NCI-H510A treated with DMSO at 0.1 percent for 48 hours (cell line): ENCODE measurements at regions not wholly inside any gene's neighbourhood (a gene's known extent, or its start where the extent isn't known, plus 50 kb on each side); places are given as distances from the start of the nearest gene placed in this dataset.
"Not testable (repeated sequence)": the region's sequence is repeated elsewhere in the genome, so short reads cannot be mapped to it uniquely, and the experiment has no call there.

Source experiments
- DNase-seq: peaks from one replicate; lab custom pipeline; 2025; lab: John Stamatoyannopoulos, UW

DNA sequence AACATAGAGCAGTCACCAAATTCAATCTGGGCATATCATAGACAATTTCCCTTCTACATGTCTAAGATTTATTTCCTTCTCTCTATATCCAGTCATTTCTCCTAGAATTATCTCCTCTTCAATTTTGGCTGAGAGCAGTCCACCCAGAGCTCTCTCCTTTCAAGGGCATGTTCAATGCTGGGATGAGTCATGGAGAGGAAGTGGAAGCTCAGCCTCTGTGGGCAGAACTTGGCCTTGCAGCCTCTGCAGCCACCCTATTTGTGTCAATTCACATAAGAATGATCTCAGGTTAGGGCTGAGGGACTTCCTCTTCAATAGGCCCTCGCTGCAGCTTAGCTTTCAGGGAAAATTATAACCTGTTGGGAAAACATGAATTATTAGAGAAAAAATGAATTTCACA is 560.8 kb downstream of the POM121L12 start:
- no peak for DNase-seq

DNA sequence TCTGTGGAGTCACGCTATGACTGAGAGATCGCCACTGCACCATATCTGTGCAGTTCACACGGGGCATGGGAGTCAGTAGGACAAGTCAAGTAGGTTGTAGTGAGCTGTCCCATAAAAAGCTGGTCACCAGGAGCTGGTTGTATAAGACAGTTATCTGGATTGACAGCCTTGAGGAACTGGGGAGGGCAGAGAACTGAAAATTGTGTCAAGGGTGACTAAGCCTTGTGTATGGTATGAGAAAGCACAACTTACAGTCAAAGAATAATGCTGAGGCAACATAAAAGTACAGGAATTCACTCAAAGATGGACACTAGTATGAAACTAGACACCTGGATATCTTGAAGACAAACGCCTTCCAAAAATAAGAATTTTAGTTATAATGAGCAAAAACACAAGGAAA is 564.9 kb downstream of the POM121L12 start:
- DNase-seq = no peak

GRCh38 chr7:53602817-53603418 is 567.5 kb downstream of the POM121L12 start:
- no peak for DNase-seq

GRCh38 chr7:53603461-53603860 is 568.0 kb downstream of the POM121L12 start:
- no peak for DNase-seq

- no peak for DNase-seq
Observed at GRCh38 chr7:53604201-53604600, 568.8 kb downstream of the POM121L12 start.

DNA sequence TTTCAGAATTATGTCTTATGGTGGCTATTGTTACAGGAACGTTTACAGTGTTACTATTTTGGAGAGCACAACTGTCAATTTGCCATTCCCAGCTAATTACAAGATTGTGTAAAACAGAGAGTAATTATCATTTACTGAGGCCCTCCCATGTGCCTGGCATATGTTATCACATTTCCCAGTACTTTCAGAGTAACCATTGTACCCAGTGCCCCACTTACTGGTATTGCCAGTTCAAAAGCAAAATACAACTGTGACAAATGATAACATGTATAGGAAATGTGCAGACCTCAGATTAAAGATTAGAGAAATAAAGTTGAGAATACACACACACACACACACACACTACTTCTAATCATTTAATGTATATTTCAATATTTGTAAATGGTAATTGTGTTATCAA is 572.5 kb downstream of the POM121L12 start:
- no peak for DNase-seq

GRCh38 chr7:53609185-53609584 is 573.8 kb downstream of the POM121L12 start:
- no peak for DNase-seq

GRCh38 chr7:53611043-53611442 is 575.6 kb downstream of the POM121L12 start:
- DNase-seq = no peak

GRCh38 chr7:53624356-53624755 is 588.9 kb downstream of the POM121L12 start:
- no peak for DNase-seq

- no peak for DNase-seq
Observed at GRCh38 chr7:53628775-53629174, 593.3 kb downstream of the POM121L12 start.

DNA sequence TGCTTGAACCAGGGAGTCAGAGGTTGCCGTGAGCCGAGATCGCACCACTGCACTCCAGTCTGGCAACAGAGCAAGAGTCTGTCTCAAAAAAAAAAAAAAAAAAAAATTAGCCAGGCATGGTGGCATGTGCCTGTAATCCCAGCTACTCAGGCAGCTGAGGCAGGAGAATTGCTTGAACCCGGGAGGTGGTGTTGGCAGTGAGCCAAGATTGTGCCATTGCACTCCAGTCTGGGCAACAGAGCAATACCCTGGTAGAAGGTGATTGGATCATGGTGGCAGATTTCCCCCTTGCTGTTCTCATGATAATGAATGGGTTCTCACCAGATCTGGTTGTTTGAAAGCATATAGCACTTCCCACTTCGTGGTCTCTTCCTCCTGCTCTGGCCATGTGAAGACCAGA is 599.8 kb downstream of the POM121L12 start:
- not testable (repeated sequence) for DNase-seq

- DNase-seq = no peak
Observed at GRCh38 chr7:53638517-53638916, 603.1 kb downstream of the POM121L12 start.

GRCh38 chr7:53641091-53641490 is 605.7 kb downstream of the POM121L12 start:
- no peak for DNase-seq

DNA sequence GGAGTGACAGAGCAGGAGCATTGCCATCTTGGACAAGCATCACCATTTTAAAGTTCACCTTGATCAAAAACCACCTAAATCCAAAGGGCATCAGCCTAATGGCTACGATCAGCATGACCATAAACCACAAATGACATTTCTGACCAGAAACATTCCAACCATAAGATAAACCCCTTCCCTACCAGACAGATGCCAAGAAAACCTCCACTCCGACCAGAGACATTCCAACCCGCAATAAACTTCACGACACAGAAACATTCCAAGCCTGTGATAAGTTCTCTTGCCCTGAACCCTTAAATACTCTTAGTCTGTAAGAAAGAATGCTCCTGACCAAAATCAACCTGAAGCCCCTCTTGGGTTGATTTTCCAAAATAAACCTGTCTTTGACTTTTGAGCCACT is 606.9 kb downstream of the POM121L12 start:
- DNase-seq = no peak

DNA sequence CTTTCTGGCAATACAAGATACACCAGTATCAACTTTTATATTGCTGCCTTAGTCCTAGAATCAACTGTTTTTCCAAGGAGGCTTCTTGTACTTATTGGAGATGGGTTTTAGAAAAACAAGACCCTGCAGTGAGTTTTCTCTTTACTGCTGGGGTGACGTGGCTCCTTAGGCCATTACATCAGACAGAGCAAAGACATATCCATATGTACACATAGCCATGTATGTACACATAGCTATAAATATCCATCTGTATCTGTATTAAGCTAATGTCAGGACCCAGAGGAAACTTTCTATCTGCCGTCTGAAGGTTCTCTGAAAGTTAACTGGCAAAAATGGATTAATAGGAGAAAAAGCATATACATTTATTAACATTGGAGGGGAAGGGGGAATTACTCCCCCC is 607.4 kb downstream of the POM121L12 start:
- DNase-seq = no peak

- DNase-seq = no peak
Observed at GRCh38 chr7:53656881-53657280, 621.4 kb downstream of the POM121L12 start.

GRCh38 chr7:53657586-53657985 is 622.2 kb downstream of the POM121L12 start:
- no peak for DNase-seq

- DNase-seq = no peak
Observed at GRCh38 chr7:53658951-53659350, 623.5 kb downstream of the POM121L12 start.

DNA sequence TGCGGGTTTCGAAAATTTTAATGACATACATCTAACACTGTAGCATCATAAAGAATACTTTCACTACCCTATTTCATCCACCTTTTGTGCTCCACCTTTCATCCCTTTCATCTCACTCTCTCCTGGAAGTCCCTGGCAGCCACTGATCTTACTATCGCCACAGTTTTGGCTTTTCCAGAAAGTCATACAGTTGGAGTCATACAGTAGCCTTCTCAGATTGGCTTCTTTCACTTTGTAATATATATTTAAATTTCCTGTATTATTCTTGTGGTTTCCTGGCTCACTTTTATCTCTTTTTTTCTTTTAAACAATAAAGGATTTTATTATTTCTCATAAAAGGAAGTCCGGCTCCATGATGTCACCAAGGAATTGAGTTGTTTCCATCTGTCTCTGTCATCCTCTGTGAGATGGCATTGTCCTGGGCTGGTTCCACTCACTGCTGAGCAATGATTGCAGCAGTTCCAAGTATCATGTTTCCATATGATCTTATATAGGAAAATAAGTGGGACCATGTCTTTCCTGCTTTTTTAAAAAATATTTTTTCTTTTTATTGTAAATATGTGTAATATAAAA is 626.3 kb downstream of the POM121L12 start:
- no peak for DNase-seq

DNA sequence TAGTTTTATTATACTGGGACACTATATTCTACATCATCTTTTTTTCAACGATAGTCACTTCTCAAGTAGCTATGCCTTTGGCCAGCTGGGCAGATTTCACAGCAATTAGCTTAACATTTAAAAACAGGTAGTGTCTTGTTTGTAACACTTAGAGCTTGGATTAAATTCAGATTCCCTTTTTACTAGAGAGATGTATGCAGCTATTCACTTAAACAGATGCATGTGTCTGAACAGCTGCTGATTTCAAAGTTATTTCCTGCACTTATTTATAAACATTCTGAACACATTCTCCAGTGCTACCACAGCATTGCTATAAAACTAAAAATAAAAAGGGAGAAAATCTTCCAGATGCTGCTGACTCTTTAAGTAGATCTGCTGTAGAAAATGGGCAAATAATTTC is 637.2 kb downstream of the POM121L12 start:
- DNase-seq = no peak

GRCh38 chr7:53675835-53676234 is 640.4 kb downstream of the POM121L12 start:
- no peak for DNase-seq

- no peak for DNase-seq
Observed at GRCh38 chr7:53684693-53685092, 649.3 kb downstream of the POM121L12 start.

DNA sequence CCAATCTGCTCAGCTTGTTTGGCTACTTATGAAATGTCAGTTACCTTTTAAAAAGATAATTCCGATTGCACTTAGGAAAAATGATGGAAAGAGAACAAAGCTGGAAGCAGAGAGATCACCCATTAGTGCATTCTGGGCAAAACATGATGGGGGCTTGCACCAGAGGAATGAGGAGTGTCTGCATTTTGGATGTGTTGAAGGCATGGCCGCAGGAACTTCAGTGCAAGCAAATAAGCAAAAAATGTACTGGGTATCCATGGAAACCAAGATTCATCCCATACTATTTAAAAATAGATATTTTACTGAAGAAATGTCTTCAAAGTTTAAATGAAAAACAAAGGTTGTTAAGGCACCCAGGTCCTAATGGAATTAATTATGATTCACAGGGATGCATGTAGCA is 655.0 kb downstream of the POM121L12 start:
- DNase-seq = no peak

- no peak for DNase-seq
Observed at GRCh38 chr7:53697913-53698312, 662.5 kb downstream of the POM121L12 start.
